K562 (cell line): ENCODE measurements at regions not wholly inside any gene's neighbourhood (a gene's known extent, or its start where the extent isn't known, plus 50 kb on each side); places are given as distances from the start of the nearest gene placed in this dataset.

Experiments used
- ATAC-seq: fragments of 200-7000 bp; cut with Tn5 transposase; 3 replicates; pipeline ENCODE4 v1.9.1; 2020; ENCODE audit warnings: moderate library complexity
- BruUV-seq: library from RNA; stranded (reverse); fragments of 400-500 nt; replicated peaks from 2 replicates; lab custom pipeline; 2021; lab: Mats Ljungman, UMichigan
- CTCF ChIA-PET: fragments of 300-600 bp; formaldehyde crosslinking; extraction: SDS; loops from one replicate; lab custom pipeline; 2021; ENCODE audit warnings: low intra/inter-chr PET ratio; lab: Yijun Ruan, JAX
- POLR2A ChIA-PET: fragments of 300-600, 350-650 bp; sonication (Branson Sonifier 250); formaldehyde crosslinking; extraction: SDS; loops from one replicate; lab custom pipeline; 2021; ENCODE audit warnings: antibody characterized with exemption, inconsistent platforms; lab: Yijun Ruan, JAX
- DNase-seq, 4 experiments: peaks; one replicate each; pipeline versions ENCODE4 v3.0.0 to v3.0.0-alpha.2; 2011 to 2018; ENCODE audit warnings: low spot score in 3 of 4, mixed read lengths in 3 of 4; ENCODE audit errors: extremely low read depth in 1 of 4
- FAIRE-seq: peaks from 2 replicates; lab custom pipeline; 2011; peaks lifted over from hg19 to GRCh38; lab: Jason Lieb, UNC
- H2AFZ ChIP-seq: 2 replicates; pipeline ENCODE4 v1.6.0; 2011; ENCODE audit warnings: low read depth, low read length, control low read depth, inconsistent platforms
- H3K27ac ChIP-seq: fragments of 200-600 bp; 3 replicates; pipeline ENCODE4 v1.8.0; 2011; ENCODE audit warnings: low read depth, mild to moderate bottlenecking, control low read depth, inconsistent platforms, low read length, moderate library complexity, mixed read lengths; ENCODE audit errors: extremely low read depth
- H3K27me3 ChIP-seq, 2 experiments: fragments of 300-600 bp in 1 of 2; 2 replicates in 1 of 2; 3 replicates in 1 of 2; pipeline versions ENCODE4 v1.6.0 to v1.8.0; 2011; ENCODE audit warnings: inconsistent platforms in 2 of 2, low read length in 2 of 2, mild to moderate bottlenecking in 1 of 2, mixed read lengths in 1 of 2, moderate library complexity in 1 of 2; ENCODE audit not compliant: control insufficient read depth in 2 of 2, insufficient read depth in 2 of 2
- H3K36me3 ChIP-seq: fragments of 300-600 bp; 3 replicates; pipeline ENCODE4 v1.8.0; 2011; ENCODE audit warnings: mild to moderate bottlenecking, low read length, inconsistent platforms; ENCODE audit not compliant: control insufficient read depth, insufficient read depth
- H3K4me1 ChIP-seq, 2 experiments: fragments of 200-600 bp in 1 of 2; replicated peaks in 1 of 2; 2 replicates in 1 of 2; 3 replicates in 1 of 2; pipeline versions ENCODE4 v1.5.1 to v1.8.0; 2011; ENCODE audit warnings: inconsistent platforms in 2 of 2, low read length in 2 of 2, mild to moderate bottlenecking in 1 of 2, mixed read lengths in 1 of 2, moderate library complexity in 1 of 2; ENCODE audit not compliant: control insufficient read depth in 2 of 2, insufficient read depth in 2 of 2
- H3K4me2 ChIP-seq: 2 replicates; pipeline ENCODE4 v1.6.1; 2011; ENCODE audit warnings: low read length, control low read depth, inconsistent platforms, mixed read lengths; ENCODE audit not compliant: insufficient read depth
- H3K4me3 ChIP-seq: fragments of 200-600 bp; sonication (generic), shearing (Covaris generic); 2 replicates; pipeline ENCODE4 v1.5.1; 2016; ENCODE audit warnings: control low read depth, inconsistent platforms
- H3K79me2 ChIP-seq: fragments of 200-600 bp; 3 replicates; pipeline ENCODE4 v1.8.0; 2011; ENCODE audit warnings: low read length, inconsistent platforms; ENCODE audit not compliant: control insufficient read depth, insufficient read depth
- H3K9ac ChIP-seq, 2 experiments: 2 replicates each; pipeline versions ENCODE4 v1.6.0 to v1.6.1; 2011; ENCODE audit warnings: low read depth in 2 of 2, low read length in 2 of 2, control low read depth in 1 of 2, inconsistent platforms in 1 of 2, mild to moderate bottlenecking in 1 of 2, mixed read lengths in 1 of 2; ENCODE audit not compliant: insufficient read depth in 1 of 2
- H3K9me1 ChIP-seq: one replicate; pipeline ENCODE4 v1.6.0; 2011; ENCODE audit warnings: inconsistent platforms, mild to moderate bottlenecking, low read length, moderate library complexity; ENCODE audit not compliant: control insufficient read depth, insufficient read depth
- H3K9me3 ChIP-seq: replicated peaks from 2 replicates; pipeline ENCODE4 v1.5.1; 2011; ENCODE audit warnings: low read depth, low read length, inconsistent platforms; ENCODE audit not compliant: control insufficient read depth, insufficient read depth
- H4K20me1 ChIP-seq: replicated peaks from 2 replicates; pipeline ENCODE4 v1.6.1; 2011; ENCODE audit warnings: low read length, inconsistent platforms, mixed read lengths; ENCODE audit not compliant: control insufficient read depth, insufficient read depth
- BRD4 ChIP-seq: fragments of 200-600 bp; sonication (generic); IDR thresholded peaks from 2 replicates; pipeline ENCODE4 v1.6.1; 2017; ENCODE audit warnings: inconsistent platforms
- EP300 ChIP-seq: IDR thresholded peaks from 2 replicates; pipeline ENCODE4 v1.6.1; 2012; ENCODE audit warnings: low read length, improper control_type of control experiment
- HMGN3 ChIP-seq: IDR thresholded peaks from 2 replicates; pipeline ENCODE4 v1.6.1; 2011; ENCODE audit warnings: borderline replicate concordance, low read depth, mild to moderate bottlenecking, mixed read lengths, low read length; ENCODE audit not compliant: insufficient read length; ENCODE audit errors: extremely low read depth
- KAT2B ChIP-seq: IDR thresholded peaks from one replicate; pipeline ENCODE4 v1.6.1; 2012; ENCODE audit warnings: low read depth, mild to moderate bottlenecking, control low read depth, inconsistent platforms, low read length, moderate library complexity
- KLF10 ChIP-seq: fragments of 250-450 bp; sonication (Bioruptor Pico); IDR thresholded peaks from 2 replicates; pipeline ENCODE4 v1.6.1; 2021; ENCODE audit warnings: matching md5 sums
- MED1 ChIP-seq: sonication (generic); formaldehyde crosslinking; IDR thresholded peaks from 2 replicates; pipeline ENCODE4 v1.8.1; 2023; ENCODE audit warnings: missing genetic modification reagents, borderline replicate concordance
- MEIS2 ChIP-seq: fragments of 450-650 bp; IDR thresholded peaks from 2 replicates; pipeline ENCODE4 v1.6.1; 2014; ENCODE audit warnings: mild to moderate bottlenecking; ENCODE audit not compliant: partially characterized antibody
- NR4A1 ChIP-seq, 2 experiments: fragments of 250-450 bp in 1 of 2; fragments of 450-650 bp in 1 of 2; sonication (Bioruptor Pico) in 1 of 2; IDR thresholded peaks; 2 replicates each; pipeline versions ENCODE4 v1.4.0 to v1.6.1; 2016 to 2020; ENCODE audit warnings: mild to moderate bottlenecking in 2 of 2, missing compliant biosample characterization in 1 of 2, missing genetic modification characterization in 1 of 2, moderate library complexity in 1 of 2
- PTTG1 ChIP-seq: fragments of 450-650 bp; IDR thresholded peaks from 2 replicates; pipeline ENCODE4 v1.6.1; 2016; ENCODE audit warnings: low read depth, mild to moderate bottlenecking, missing genetic modification characterization, missing compliant biosample characterization
- RBFOX2 ChIP-seq: fragments of 200-400 bp; formaldehyde crosslinking; IDR thresholded peaks from 2 replicates; pipeline ENCODE4 v1.6.1; 2017; ENCODE audit warnings: low read depth, mild to moderate bottlenecking, low read length, moderate library complexity
- TEAD2 ChIP-seq: fragments of 450-650 bp; IDR thresholded peaks from 2 replicates; pipeline ENCODE4 v1.6.1; 2016; ENCODE audit warnings: missing genetic modification characterization, control low read depth, missing compliant biosample characterization
- ZKSCAN3 ChIP-seq: fragments of 250-450 bp; sonication (Bioruptor Pico); IDR thresholded peaks from 2 replicates; pipeline ENCODE4 v1.4.0; 2020
- ZNF766 ChIP-seq: fragments of 200-800 bp; sonication (Bioruptor generic); conservative IDR thresholded peaks from 2 replicates; pipeline ENCODE4 v1.6.1; 2016; ENCODE audit warnings: missing genetic modification characterization, missing compliant biosample characterization
- WGBS: fragments of 100-300 bp; shearing (Covaris generic); methylation state at CpG from one replicate; pipeline ENCODE4 v1.1.6; 2016; ENCODE audit warnings: low coverage, mixed read lengths; ENCODE audit not compliant: insufficient coverage; ENCODE audit errors: missing lambda C conversion rate; 5-methylcytosine and 5-hydroxymethylcytosine counted together
- in situ Hi-C: fragments of 300-500 bp; cut with MboI; formaldehyde crosslinking; loops from 4 replicates; pipeline ENCODE4 v1.15.0; 2018; ENCODE audit warnings: inconsistent platforms, mixed read lengths
- intact Hi-C: fragments of 100-400 bp; cut with micrococcal nuclease; formaldehyde crosslinking; loops from 2 replicates; pipeline ENCODE4 v1.14.2; 2022
- TF ChIP-seq, protein P1 (sequence below): fragments of 250-450 bp; sonication (Bioruptor Pico); IDR thresholded peaks from 2 replicates; pipeline ENCODE4 v1.5.1; 2021; ENCODE audit warnings: mild to moderate bottlenecking
- TF ChIP-seq, protein P2 (sequence below): sonication (generic); formaldehyde crosslinking; IDR thresholded peaks from 2 replicates; pipeline ENCODE4 v1.9.0; 2022; ENCODE audit warnings: mild to moderate bottlenecking, missing genetic modification reagents
- TF ChIP-seq, protein P3 (sequence below): sonication (generic); formaldehyde crosslinking; IDR thresholded peaks from 2 replicates; pipeline ENCODE4 v1.8.1; 2022; ENCODE audit warnings: missing genetic modification reagents
- TF ChIP-seq, protein P4 (sequence below): fragments of 250-450 bp; sonication (Bioruptor Pico); IDR thresholded peaks from 2 replicates; pipeline ENCODE4 v1.5.0; 2020; ENCODE audit warnings: mild to moderate bottlenecking

DNA sequence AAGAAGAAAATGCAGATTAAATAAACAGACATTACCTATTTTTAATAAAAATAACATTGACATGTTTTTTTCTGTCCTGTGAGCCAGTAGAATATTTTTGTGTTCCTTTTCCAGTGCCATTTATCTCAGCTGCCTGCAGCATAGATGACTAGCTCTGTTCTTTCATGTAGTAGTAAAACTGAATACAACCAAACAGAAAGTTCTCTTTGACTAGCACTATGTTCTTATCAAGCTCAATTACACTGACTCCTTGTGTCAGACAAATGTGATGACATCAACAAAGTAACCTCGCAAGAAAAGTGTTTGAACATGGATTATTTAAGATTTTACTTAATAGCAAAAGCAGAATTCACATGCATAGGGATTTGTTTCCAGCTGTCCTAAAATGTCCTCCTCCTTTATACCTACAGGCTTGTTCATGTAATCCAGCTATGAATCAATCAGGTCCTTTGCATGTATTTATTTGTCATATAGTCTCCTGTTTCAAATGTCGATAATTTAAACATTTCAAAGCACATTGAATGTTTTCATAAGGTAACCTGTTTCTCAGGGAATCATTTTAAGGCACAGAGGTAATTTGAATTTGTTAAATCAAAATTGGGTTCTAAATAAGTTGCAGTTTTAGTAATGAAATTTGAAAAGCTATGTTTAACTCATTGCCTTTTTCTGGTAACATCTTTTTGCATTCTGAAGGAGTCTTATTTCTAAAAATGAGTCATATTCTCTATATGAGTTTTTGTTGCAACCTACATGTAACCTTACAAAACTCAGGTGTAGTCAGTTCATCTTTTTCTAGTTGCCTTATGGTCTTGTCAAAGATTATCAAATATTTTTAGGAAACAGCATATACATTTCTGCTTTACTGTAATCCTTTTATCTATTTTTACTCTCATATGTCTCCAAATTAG, 215.3 kb upstream of the GULP1 start:
- no peaks in the 10 kb centered on the region for H3K27me3 ChIP-seq
- H3K79me2 ChIP-seq: no peaks in the 10 kb centered on the region
- H3K27ac ChIP-seq: no peak overlapping the region
- no peaks in the 10 kb centered on the region for H3K36me3 ChIP-seq
- intact Hi-C loops (no loop called here), in situ Hi-C loops (no loop called here)
- WGBS: 3% methylated on average over 2 of the region's 2 CpGs
- no peaks in the 10 kb centered on the region for H3K4me1 ChIP-seq
- no peaks in the 10 kb centered on the region for H3K9me1 ChIP-seq
- no peak overlapping the region for H3K4me3 ChIP-seq
- no peak overlapping the region for H3K9ac ChIP-seq
- H3K4me2 ChIP-seq: no peak overlapping the region
- no peak for DNase-seq
- no peaks in the 10 kb centered on the region for H4K20me1 ChIP-seq
- BruUV-seq: no TSS peak
- no peaks in the 10 kb centered on the region for H3K9me3 ChIP-seq
- ChIA-PET CTCF (no interaction called here), POLR2A (no interaction called here)
- FAIRE-seq: no peak
- H2AFZ ChIP-seq: no peak overlapping the region
- no peak for ATAC-seq
- TF ChIP-seq, protein P1, sequence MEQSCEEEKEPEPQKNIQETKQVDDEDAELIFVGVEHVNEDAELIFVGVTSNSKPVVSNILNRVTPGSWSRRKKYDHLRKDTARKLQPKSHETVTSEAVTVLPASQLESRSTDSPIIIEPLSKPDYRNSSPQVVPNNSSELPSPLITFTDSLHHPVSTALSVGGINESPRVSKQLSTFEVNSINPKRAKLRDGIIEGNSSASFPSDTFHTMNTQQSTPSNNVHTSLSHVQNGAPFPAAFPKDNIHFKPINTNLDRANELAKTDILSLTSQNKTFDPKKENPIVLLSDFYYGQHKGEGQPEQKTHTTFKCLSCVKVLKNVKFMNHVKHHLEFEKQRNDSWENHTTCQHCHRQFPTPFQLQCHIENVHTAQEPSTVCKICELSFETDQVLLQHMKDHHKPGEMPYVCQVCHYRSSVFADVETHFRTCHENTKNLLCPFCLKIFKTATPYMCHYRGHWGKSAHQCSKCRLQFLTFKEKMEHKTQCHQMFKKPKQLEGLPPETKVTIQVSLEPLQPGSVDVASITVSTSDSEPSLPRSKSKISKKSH (CRISPR knock-in tag): no peak
- TF ChIP-seq PTTG1 (tag) (no peak), KLF10 (CRISPR knock-in tag) (no peak), EP300 (no peak), ZKSCAN3 (CRISPR knock-in tag) (no peak), MED1 (CRISPR knock-in tag) (no peak), KAT2B (no peak), HMGN3 (no peak), TEAD2 (tag) (no peak), NR4A1 (CRISPR knock-in tag; IDR thresholded peaks at IDR 0.05) (no peak), NR4A1 (tag; IDR thresholded peaks at IDR 0.05) (no peak), ZNF766 (CRISPR knock-in tag) (no peak), BRD4 (no peak), MEIS2 (no peak), RBFOX2 (no peak)
- TF ChIP-seq, protein P2, sequence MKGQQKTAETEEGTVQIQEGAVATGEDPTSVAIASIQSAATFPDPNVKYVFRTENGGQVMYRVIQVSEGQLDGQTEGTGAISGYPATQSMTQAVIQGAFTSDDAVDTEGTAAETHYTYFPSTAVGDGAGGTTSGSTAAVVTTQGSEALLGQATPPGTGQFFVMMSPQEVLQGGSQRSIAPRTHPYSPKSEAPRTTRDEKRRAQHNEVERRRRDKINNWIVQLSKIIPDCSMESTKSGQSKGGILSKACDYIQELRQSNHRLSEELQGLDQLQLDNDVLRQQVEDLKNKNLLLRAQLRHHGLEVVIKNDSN (CRISPR knock-in tag): no peak
- TF ChIP-seq, protein P3, sequence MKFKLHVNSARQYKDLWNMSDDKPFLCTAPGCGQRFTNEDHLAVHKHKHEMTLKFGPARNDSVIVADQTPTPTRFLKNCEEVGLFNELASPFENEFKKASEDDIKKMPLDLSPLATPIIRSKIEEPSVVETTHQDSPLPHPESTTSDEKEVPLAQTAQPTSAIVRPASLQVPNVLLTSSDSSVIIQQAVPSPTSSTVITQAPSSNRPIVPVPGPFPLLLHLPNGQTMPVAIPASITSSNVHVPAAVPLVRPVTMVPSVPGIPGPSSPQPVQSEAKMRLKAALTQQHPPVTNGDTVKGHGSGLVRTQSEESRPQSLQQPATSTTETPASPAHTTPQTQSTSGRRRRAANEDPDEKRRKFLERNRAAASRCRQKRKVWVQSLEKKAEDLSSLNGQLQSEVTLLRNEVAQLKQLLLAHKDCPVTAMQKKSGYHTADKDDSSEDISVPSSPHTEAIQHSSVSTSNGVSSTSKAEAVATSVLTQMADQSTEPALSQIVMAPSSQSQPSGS (CRISPR knock-in tag): no peak
- TF ChIP-seq, protein P4, sequence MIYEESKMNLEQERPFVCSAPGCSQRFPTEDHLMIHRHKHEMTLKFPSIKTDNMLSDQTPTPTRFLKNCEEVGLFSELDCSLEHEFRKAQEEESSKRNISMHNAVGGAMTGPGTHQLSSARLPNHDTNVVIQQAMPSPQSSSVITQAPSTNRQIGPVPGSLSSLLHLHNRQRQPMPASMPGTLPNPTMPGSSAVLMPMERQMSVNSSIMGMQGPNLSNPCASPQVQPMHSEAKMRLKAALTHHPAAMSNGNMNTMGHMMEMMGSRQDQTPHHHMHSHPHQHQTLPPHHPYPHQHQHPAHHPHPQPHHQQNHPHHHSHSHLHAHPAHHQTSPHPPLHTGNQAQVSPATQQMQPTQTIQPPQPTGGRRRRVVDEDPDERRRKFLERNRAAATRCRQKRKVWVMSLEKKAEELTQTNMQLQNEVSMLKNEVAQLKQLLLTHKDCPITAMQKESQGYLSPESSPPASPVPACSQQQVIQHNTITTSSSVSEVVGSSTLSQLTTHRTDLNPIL (CRISPR knock-in tag): no peak
